ENCODE measurements at regions not wholly inside any gene's neighbourhood (a gene's known extent, or its start where the extent isn't known, plus 50 kb on each side); places are given as distances from the start of the nearest gene placed in this dataset.

- peak; percentile 39 for TF ChIP-seq CTCF (IDR thresholded peaks at IDR 0.05; ENCODE audit: poor library complexity)
- TF ChIP-seq EZH2 (IDR thresholded peaks at IDR 0.05; ENCODE audit: borderline replicate concordance), result no peak
- no peak for TF ChIP-seq EZH2phosphoT487 (IDR thresholded peaks at IDR 0.05; ENCODE audit: low read depth, severe bottlenecking, unreplicated experiment)
Observed at GRCh38 chr1:104120525-104120924, 370.8 kb downstream of the AMY1C start.
